ENCODE measurements at regions not wholly inside any gene's neighbourhood (a gene's known extent, or its start where the extent isn't known, plus 50 kb on each side); places are given as distances from the start of the nearest gene placed in this dataset.
"Not testable (repeated sequence)": the region's sequence is repeated elsewhere in the genome, so short reads cannot be mapped to it uniquely, and the experiment has no call there.

DNA sequence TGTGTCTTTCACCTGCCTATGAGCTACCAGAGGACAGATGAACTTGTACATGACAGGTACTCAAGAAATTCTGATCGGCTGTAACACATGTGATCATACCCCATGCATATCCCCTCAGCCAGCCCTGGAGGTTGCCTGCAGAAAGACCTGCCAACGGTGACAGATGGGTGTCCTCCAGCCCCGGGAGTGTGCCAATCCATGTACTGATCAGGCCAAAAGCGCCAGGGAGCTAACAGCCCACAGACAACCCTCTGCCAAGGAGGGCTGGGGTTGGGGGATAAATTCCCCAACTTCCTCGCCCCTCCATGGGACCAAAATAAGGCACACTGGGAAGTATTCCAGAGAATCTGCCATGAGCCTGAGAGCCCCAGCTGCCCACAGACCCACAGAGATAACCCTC, 189.4 kb downstream of the CCT6B start:
- no peak for DNase-seq

DNA sequence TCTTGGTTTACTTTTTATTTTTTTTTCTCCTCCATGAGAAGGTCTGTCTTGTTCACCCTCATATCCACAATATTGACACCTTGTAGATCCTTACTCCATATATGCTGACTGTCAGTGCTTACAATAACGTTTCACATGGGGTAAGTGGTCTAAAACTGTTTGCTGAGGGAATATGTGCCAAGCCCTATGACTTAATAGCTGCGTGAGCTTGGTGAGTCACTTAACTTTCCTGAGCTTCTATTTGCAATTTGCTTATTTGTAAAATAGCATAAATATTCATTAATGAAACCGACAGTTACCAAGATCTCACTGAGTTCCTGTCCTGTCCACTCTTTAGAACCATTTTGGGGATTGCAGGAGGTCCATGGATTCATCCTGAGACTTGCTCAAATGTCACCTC, 190.7 kb downstream of the CCT6B start:
- no peak for DNase-seq

DNA sequence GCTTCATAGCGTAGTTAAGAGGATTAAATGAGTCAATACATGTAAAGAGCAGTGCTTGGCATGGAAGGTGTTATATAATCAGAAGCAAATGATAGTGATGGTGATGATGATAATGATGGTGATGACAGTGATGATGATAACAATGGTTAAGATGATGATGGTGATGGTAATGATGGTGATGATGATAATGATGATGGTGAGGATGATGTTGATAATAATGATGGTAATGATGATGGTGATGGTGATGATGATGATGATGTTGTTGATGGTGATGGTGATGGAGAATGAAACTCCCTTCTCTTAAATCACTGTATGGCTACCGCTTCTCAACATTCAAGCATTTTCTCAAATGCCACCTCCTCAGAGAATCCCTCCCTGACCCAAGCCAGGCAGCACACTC, 190.5 kb downstream of the TMEM132E start:
- no peak for DNase-seq

DNA sequence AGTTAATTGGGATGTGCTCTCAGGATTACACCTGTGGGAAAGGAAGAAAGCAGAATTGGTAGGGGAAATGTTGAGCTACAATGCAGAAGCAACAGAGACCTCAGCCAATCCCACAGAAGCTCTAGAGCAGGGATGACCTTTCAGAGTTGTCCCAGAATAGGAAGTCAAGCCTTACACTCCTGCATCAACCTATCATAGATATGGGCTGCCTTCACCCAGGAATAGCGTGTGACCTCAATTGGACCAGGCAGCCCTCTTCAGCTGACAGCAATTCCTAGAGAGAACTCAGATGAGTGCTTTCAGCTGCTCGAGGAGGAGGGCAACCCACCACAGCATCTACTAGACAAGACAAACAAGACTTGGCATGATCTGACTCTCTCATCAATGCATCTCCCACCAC, 189.7 kb downstream of the TMEM132E start:
- DNase-seq: no peak

DNA sequence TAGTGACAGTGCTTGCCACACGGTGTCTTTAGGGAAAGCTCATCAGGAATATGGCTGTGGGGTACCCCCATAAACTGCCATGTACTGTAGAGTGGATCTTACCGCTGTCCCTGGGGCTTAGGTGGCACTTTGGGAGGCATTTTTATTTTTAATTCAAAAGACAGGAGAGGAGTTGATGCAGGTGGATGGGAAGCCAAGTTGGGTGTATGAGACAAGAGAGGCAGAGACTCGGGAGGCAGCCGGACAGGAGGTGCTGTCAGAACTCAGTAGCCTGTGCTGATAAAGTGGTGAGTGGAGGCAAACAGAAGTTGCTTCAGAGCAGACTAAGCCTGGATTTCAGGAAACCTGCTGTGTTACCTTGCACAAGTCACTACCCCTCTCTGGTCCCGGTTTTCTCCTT, 185.9 kb downstream of the TMEM132E start:
- DNase-seq: no peak

DNA sequence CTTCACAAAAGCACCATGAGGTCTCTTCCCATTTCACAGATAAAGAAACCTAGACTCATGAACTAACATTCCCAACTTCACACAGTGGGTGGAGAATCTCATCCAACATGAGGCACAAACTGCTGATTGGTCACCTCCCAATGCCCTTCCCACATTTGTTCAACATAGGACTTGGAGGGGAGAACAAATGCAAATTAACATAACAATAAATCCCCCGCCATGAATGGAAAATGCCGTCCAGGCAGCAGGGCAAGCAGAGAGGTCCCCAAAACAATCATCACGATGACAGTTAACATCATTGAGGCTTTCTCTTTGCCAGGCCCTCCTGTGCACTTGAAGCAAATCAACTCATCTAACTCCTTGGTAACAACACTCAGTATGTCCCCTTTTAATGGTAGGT, 185.3 kb downstream of the TMEM132E start:
- DNase-seq: no peak

DNA sequence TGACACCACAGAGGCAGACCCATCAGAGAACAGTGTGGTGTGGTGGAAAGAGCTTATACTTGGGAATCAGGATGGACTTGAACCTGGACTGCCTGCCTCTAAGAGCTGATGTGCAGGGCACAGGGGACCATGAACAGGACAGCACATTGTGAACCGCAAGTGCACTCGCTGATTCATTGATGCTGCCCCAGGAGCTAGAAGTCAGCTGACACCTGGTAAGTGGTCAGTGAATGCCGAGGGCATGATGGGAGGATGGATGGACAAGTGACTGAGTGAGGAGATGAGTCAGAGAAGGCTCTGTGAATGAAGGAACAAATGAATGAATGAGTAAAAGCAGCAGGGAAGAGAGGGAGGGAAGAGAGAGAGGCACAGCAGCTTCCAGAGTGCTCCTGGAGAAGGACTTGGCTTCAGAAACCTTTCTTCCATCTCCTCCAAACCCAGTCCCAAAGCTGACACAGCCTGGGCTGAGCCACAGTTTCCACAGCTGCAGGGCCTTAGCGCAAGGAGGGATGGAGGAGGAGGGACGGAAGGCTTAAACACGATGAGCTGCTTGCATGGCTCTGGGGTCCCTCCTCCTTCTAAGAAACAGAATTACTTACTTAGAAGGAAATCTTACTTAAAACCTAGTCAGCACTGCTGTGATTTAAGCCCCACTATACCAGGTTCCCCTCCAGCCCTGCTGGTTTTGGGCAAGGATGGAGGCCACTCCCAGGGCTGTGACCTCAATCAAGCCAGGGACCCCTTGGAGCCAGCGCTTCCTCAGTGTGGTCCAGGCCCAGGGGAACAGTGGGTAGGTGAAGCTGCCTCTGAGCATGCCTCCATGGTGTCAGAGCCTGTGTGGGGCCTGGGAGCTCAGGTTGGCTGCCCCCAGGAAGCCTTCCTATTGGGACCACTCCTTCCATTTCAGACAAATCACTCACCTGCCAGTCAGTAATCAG, 184.6 kb downstream of the TMEM132E start:
- DNase-seq: no peak

DNA sequence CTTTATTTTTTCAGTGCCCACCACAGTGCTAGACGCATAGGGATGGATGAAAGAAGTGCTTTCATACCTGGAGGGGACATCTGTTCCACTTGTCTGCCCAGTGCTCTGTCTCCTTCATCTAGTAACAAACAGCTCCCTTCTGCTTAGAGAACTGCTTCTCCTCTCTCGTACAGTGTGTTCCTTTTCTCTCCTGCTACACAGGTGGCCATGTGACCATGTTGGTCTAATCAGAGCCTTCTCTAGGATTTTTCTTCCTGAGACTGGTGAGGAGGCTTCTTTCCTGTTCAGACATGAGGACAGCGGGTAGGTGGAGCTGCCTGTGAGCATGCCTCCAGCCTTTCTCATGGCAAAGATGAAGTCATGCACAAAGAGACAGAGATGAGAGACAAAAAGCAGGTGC, 182.7 kb downstream of the TMEM132E start:
- no peak for DNase-seq

DNA sequence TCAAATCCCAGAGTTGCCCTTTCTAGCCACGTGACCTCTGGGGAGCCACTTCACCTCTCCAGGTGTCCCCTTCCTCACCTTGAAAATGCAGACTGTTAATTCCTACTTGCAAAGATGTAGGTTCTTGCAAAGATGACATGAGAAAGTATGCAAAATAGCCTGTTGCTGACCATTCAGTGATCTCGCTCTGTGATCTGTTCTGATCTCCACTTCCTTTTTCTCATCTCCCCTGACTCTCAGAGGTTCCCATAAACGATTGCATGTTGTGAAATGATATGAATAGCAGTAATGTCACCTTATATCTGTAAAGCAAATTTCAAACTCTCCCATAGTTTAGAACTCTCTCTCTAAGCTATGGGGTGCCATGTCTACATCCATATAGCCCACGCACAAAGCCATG, 182.3 kb downstream of the TMEM132E start:
- DNase-seq: no peak

DNA sequence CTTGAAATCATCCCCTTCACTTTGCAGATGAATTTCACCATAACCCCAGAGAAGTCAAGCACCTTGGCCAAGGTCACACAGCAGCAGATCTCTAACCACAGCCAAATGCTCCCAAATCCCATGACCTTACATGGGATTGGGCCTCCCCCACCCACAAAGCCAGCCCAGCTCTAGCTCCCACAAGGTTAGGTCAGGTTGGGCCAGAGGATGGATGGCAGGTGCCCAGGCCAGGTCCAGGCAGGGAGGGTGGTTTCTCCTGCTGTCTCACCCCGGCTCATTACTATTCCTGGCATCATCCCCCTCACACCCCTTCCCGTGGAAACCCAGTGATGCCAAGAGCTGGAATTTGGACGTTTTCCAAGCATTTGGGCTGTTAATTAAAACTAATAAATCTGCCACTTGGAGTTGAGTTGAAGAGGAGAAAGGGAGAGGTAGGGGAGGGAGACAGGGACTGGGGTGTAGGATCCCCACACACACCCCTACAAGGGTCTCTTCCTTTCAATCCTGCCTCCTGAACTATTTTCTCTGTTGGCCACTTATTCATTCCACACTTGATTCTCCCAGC, 181.6 kb downstream of the TMEM132E start:
- no peak for DNase-seq

DNA sequence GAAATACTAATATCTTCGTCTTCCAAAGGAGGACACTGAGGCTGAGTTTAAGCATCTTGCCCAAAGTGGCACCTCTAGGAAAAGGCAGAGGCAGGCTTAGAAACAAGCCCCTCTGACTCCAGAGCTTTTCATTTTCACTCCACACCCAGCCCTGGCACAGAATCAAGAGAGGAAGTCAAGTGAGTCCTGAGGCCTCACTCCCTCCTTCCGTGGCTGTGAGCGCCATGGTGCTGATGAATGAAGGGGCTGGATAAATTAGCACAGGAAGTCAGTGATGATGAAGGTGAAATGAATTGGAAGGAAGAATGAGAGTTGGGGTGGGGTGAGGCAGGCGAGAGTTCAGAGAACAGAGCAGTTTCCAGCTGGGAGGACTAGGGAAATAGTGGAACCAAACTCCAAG, 179.3 kb downstream of the TMEM132E start:
- DNase-seq: no peak

DNA sequence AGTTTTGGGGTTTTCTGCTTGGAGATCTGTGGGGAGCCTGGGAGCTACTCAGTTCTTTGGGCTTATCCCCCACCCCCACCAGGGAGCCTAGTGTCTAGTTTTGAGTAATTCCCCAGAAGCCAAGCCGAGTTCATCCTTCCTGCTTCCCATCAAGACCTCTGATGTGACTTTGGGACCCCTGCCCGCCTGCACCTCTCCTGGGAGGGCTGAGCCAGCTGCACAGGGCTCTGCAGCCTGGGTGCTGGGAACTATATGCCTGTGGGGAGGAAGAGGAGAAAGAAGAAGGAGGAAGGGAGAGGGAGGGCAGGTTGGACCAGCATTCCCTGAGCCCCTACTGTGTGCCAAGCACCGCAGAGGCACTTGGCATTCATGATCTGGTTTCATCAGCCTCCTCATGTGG, 178.9 kb downstream of the TMEM132E start:
- DNase-seq: no peak

DNA sequence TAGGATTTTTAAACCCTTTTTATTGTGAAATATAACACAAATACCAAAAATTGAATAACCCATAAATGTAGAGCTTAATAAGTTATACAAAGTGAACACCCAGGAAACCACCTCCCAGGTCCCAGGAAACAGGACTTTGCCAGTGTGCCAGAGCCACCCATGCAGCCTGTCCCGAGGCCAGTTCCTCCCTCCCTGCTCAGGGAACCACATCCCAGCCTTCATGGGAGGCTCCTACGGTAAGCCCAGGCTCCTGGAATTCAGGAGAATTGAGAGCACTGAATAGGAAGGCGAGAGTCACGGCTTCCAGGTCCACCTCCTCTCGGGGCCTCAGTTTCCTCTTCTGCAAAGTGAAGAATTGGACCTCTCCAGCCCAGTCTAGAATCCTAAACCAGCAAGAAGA, 178.2 kb downstream of the TMEM132E start:
- DNase-seq: no peak

DNA sequence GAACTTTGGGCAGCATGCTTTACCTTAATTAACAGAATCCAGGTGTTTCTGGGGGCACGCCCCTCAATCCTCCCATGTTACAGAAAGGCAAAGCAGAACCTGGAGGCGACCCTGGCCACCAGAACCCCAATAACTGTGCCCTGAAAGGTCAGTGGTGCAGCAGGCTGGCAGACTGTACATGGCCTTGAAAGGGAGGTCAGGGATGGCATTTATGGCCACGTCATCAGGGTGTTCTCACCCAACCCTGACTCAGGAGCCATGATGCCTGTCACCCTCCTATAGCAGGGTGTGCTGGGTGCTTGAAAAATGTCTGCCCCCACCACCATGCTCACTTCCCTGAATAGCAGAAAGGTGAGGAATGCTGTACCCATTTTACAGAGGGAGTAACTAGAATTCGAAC, 177.7 kb downstream of the TMEM132E start:
- DNase-seq: no peak

DNA sequence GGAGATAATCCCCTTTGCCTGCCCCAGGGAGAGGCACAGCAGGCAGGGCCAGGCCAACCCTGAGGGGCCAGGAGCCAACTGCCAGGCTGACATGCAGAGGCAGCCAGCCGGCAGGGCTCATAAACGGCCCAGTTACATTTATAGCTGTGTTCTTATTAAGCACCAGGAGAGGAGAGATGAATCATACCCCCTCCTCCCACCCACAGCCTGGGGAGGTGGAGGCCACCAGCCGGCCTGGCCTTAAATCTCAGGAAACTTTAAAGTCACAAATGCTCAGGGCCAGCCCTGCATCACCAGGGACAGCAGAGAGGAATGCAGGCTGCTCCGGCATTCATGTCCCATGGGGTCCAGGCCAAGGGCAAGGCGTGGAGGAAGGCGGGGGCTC, 177.2 kb downstream of the TMEM132E start:
- DNase-seq: no peak

DNA sequence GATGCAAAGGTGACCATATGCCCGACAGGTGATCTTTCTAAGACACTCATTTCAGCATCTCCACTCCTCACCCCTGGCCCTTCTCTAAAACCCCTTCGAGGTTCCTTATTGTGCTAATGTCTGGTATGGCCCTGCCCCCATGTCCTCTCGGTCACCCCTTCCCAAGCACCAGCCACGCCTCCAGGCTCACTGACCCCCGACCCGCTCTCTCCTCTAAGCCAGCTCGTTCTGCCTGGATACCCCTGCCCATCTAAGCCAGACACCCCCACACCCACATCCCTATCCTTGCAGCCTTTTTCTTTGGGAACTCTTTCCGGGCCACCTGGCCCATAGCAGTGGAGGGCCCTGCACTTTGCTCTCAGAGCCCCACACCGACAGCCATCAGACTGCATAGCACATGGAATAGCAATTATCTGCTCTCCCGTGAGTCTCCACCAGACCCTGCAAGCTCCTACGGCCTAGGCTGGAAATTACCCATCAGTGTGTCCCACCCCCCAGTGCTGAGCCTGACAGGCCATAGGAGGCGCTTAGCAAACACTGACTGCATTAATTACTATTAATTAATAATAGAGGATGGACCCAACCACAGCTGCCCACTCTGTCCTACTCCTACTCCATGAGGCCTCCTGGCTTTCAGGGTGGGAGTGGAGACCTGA, 176.7 kb downstream of the TMEM132E start:
- no peak for DNase-seq

DNA sequence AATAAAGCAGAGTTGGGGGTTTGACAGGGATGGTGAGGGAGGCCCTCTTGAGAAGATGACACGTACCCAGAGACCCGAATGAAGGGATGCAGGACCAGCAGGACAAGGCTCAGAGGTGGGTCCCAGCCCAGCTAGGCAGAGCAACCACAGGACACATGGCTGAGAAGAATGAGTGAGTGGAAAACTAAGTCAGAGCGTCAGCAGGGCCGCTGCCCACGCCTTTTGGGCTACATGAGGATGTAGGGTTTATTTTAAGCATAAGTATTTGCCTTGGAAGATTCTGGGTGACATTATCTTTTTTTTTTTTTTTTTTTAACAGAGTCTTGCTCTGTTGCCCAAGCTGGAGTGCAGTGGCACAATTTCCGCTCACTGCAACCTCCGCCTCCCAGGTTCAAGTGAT, 176.0 kb downstream of the TMEM132E start:
- DNase-seq: no peak

DNA sequence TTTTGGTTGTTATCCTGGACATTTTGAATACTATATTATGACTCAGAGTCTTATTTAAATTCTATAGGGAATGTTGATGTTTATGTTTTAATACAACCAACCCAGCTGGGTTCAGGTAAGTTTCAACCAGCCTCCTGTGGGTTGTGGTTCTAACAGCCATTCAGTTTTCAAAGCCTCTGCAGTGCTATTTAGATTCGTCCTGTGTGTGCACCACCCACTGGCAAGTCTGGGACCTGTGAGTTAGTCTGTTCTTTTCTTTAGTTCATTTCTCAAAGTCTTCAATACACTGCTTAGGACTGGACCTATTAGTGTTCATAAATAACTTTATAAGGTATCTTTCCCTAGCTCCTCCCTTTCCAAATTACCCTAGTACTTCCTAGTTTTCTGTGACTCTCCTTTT, 170.6 kb downstream of the TMEM132E start:
- no peak for DNase-seq

DNA sequence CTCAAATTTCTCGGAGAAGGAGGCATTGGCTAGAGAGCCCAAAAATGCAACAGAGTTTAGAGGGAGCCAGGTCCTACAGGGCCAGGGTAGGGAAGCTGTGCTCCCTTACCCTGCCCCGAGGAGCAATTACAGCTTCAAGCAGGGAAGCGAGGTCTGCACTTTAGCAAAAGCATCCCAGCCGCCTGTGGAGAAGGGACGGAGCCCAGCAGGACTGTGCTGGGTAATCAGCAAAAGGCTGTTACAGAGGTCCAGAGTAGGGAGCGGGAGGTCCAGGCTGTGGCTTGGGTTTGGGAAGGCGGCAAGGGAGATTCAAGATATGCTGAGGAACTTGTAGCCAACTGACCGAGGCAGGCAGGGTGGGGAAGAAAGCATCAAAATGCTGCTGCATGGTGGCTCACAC, 162.6 kb downstream of the TMEM132E start:
- DNase-seq: no peak

DNA sequence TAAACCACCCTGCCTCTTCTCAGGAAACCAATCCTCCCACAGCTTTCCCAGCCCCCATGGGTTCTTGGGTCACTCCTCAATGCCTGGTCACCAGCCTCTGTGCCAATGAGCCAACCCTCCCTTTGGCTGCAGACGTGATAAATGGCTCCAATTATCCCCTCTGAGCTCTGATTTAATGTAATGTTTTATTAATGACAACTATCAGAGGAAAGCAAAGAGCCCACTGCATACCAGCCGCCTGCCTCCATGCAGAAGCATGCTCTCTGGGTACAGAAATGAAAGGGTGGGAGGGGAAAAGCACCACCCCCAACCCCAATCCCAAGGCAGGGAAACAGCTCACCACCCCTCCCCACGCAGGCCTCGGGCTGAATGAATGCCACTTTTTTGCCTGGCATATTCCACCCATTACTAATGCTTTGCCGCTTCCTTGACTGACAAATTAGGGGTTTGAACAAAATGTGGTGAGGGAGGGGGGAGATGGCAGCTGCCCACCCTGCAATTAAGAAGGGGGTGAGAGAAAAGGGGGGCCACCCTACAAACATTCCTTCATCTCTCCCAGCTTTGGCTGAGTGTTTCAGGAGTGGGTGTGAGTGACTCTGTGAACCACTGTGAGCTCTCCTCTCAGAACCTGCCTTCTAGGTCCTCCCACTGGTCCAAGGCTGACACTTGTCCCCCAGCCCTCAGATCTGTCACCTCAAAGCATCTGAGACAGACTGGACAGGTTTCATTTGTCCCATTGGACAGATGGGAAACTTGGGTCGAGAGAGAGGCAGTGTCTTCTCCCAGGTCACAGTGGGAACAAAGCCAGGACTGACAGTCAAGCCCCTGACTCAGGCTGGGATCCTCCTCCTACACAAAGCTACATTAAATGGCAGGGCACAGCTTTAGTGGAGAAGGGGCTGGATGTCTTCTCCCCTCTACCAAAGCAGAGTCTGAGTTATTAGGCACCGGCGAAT, 161.5 kb downstream of the TMEM132E start:
- no peak for DNase-seq

DNA sequence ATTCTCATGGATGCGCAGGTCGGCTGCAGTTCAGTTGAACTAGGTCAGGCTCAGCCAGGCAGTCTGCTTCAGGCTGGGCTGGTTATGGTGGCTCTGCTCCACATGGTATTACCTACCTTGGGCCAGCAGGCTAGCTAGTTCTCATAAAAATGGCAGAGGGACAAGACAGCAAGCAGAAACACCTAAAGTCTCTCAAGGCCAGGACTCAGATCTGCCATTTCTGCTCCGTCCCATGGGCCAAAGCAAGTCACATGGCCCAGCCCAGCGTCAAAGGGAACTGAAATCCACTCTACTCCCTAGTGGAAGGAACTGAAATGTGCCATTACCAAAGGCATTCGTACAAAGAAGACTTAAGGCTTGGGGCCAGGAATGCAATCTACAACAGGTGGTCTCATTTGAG, 160.0 kb downstream of the TMEM132E start:
- no peak for DNase-seq

DNA sequence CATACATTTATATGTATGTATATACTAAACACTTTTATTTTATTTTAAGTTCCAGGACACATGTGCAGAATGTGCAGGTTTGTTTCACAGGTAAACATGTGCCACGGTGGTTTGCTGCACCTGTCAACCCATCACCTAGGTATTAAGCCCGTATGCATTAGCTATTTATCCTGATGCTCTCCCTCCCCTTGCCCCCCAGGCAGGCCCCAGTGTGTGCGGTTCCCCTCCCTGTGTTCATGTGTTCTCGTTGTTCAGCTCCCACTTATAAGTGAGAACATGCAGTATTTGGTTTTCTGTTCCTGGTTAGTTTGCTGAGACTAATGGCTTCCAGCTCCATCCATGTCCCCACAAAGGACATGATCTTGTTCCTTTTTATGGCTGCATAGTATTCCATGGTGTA, 158.3 kb downstream of the TMEM132E start:
- not testable (repeated sequence) for DNase-seq

DNA sequence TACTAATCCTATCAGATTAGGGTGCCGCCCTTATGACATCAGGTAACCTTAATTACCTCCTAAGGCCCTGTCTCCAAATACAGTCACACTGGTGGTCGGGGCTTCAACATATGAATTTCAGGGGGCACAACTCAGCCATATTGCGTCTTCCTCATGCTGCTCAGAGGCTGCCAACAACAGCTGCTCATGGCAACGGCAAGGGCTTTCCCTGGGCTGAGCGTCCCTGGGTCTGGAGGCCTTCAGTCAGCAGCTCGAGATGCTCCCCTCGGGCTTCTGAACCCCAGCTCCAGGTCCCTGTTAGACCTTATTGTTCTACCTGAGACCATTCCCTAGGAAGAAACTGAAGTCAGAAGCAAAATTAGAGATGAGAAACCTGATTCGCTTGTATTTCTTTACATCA, 157.2 kb downstream of the TMEM132E start:
- no peak for DNase-seq

Measured in NCI-H1048 (cell line).